SK-N-SH treated with all-trans-retinoic acid at 6 μM for 48 hours (cell line): ENCODE measurements at regions not wholly inside any gene's neighbourhood (a gene's known extent, or its start where the extent isn't known, plus 50 kb on each side); places are given as distances from the start of the nearest gene placed in this dataset.
A peak's percentile ranks its signal among the peaks of the same experiment; 100 is the strongest.

Experiments
- ATAC-seq: fragments of 200-7000 bp; cut with Tn5 transposase; 3 replicates; pipeline ENCODE4 v1.9.1; 2020; ENCODE audit warnings: mild to moderate bottlenecking, moderate library complexity
- BACH2 ChIP-seq: fragments of 250-450 bp; sonication (Bioruptor Pico); IDR thresholded peaks from 2 replicates; pipeline ENCODE4 v1.9.0; 2021; ENCODE audit warnings: mild to moderate bottlenecking, borderline replicate concordance
- CREB5 ChIP-seq: fragments of 250-450 bp; sonication (Bioruptor Pico); IDR thresholded peaks from 2 replicates; pipeline ENCODE4 v1.5.1; 2020; ENCODE audit warnings: low read depth, mild to moderate bottlenecking, moderate library complexity
- CSDC2 ChIP-seq: fragments of 250-450 bp; sonication (Bioruptor Pico); IDR thresholded peaks from 2 replicates; pipeline ENCODE4 v1.5.0; 2020; ENCODE audit warnings: mild to moderate bottlenecking, moderate library complexity
- CSRNP3 ChIP-seq: fragments of 250-450 bp; sonication (Bioruptor Pico); IDR thresholded peaks from 2 replicates; pipeline ENCODE4 v1.5.1; 2021; ENCODE audit warnings: mild to moderate bottlenecking, moderate library complexity
- ESRRG ChIP-seq: fragments of 250-450 bp; sonication (Bioruptor Pico); IDR thresholded peaks from 2 replicates; pipeline ENCODE4 v1.6.1; 2021; ENCODE audit warnings: mild to moderate bottlenecking
- OSR1 ChIP-seq: fragments of 250-450 bp; sonication (Bioruptor Pico); IDR thresholded peaks from 2 replicates; pipeline ENCODE4 v1.8.0; 2022; ENCODE audit warnings: moderate library complexity, mild to moderate bottlenecking, inconsistent platforms
- PATZ1 ChIP-seq: fragments of 250-450 bp; sonication (Bioruptor Pico); IDR thresholded peaks from 2 replicates; pipeline ENCODE4 v1.8.0; 2020; ENCODE audit warnings: mild to moderate bottlenecking, moderate library complexity, borderline replicate concordance
- POU6F1 ChIP-seq: fragments of 250-450 bp; sonication (Bioruptor Pico); IDR thresholded peaks from 2 replicates; pipeline ENCODE4 v1.8.0; 2021; ENCODE audit warnings: low read depth, mild to moderate bottlenecking, moderate library complexity, borderline replicate concordance
- SNAI2 ChIP-seq: fragments of 250-450 bp; sonication (Bioruptor Pico); IDR thresholded peaks from 2 replicates; pipeline ENCODE4 v1.5.0; 2020; ENCODE audit warnings: mild to moderate bottlenecking, moderate library complexity
- TOX ChIP-seq: fragments of 250-450 bp; sonication (Bioruptor Pico); IDR thresholded peaks from 2 replicates; pipeline ENCODE4 v1.8.0; 2021; ENCODE audit warnings: mild to moderate bottlenecking, moderate library complexity, borderline replicate concordance
- TSHZ2 ChIP-seq: fragments of 250-450 bp; sonication (Bioruptor Pico); IDR thresholded peaks from 2 replicates; pipeline ENCODE4 v1.5.0; 2020; ENCODE audit warnings: mild to moderate bottlenecking, moderate library complexity
- ZFP3 ChIP-seq: fragments of 250-450 bp; sonication (Bioruptor Pico); IDR thresholded peaks from 2 replicates; pipeline ENCODE4 v1.5.0; 2020; ENCODE audit warnings: mild to moderate bottlenecking, moderate library complexity
- ZFP30 ChIP-seq: fragments of 450-650 bp; formaldehyde crosslinking; IDR thresholded peaks from 2 replicates; pipeline ENCODE4 v1.5.0; 2022; ENCODE audit warnings: mild to moderate bottlenecking, moderate library complexity
- ZNF565 ChIP-seq: fragments of 450-650 bp; formaldehyde crosslinking; conservative IDR thresholded peaks from 2 replicates; pipeline ENCODE4 v1.5.0; 2020; ENCODE audit warnings: low read depth, mild to moderate bottlenecking, moderate library complexity
- ZNF70 ChIP-seq: fragments of 450-650 bp; formaldehyde crosslinking; IDR thresholded peaks from 2 replicates; pipeline ENCODE4 v1.5.0; 2020; ENCODE audit warnings: mild to moderate bottlenecking, moderate library complexity
- ZNF8 ChIP-seq: fragments of 450-650 bp; formaldehyde crosslinking; IDR thresholded peaks from 2 replicates; pipeline ENCODE4 v1.5.0; 2020; ENCODE audit warnings: mild to moderate bottlenecking, moderate library complexity

GRCh38 chr1:98344731-98345130, 316.8 kb upstream of the SNX7 start:
- no peak for TF ChIP-seq CSDC2 (CRISPR knock-in tag)
- no peak for TF ChIP-seq ZNF8
- no peak for TF ChIP-seq ESRRG (CRISPR knock-in tag)
- no peak for TF ChIP-seq ZNF70 (CRISPR knock-in tag)
- no peak for TF ChIP-seq POU6F1
- no peak for TF ChIP-seq SNAI2 (CRISPR knock-in tag)
- no peak for TF ChIP-seq BACH2 (CRISPR knock-in tag)
- TF ChIP-seq TOX (CRISPR knock-in tag), result no peak
- TF ChIP-seq CSRNP3 (CRISPR knock-in tag), result no peak
- no peak for TF ChIP-seq CREB5
- no peak for ATAC-seq

- peak; percentile 77 for ATAC-seq
- no peak for TF ChIP-seq CREB5
- TF ChIP-seq ZNF8, result no peak
- no peak for TF ChIP-seq CSRNP3 (CRISPR knock-in tag)
- TF ChIP-seq ZNF565 (CRISPR knock-in tag), result no peak
- TF ChIP-seq OSR1 (CRISPR knock-in tag), result no peak
- no peak for TF ChIP-seq POU6F1
- no peak for TF ChIP-seq ZFP30 (CRISPR knock-in tag)
- TF ChIP-seq TSHZ2, result no peak
- no peak for TF ChIP-seq ZFP3 (CRISPR knock-in tag)
These were observed 319.0 kb upstream of the SNX7 start for GRCh38 chr1:98342566-98342965.

- no peak for ATAC-seq
- no peak for TF ChIP-seq ZFP30 (CRISPR knock-in tag)
- no peak for TF ChIP-seq TSHZ2
- no peak for TF ChIP-seq ZNF565 (CRISPR knock-in tag)
- no peak for TF ChIP-seq CREB5
- TF ChIP-seq ZFP3 (CRISPR knock-in tag), result no peak
- no peak for TF ChIP-seq POU6F1
- no peak for TF ChIP-seq CSDC2 (CRISPR knock-in tag)
- no peak for TF ChIP-seq PATZ1 (CRISPR knock-in tag)
These were observed 321.0 kb upstream of the SNX7 start for GRCh38 chr1:98340511-98340910.
